Heart left ventricle (tissue), 16 donors: ENCODE measurements at regions not wholly inside any gene's neighbourhood (a gene's known extent, or its start where the extent isn't known, plus 50 kb on each side); places are given as distances from the start of the nearest gene placed in this dataset.

Experiments used
- ATAC-seq, 4 donors: fragments of 200-7000 bp; cut with Tn5 transposase; one replicate each; pipeline ENCODE4 v1.9.1; 2020 to 2022; ENCODE audit warnings: moderate library complexity in 4 of 4, mild to moderate bottlenecking in 3 of 4, moderate number of reproducible peaks in 1 of 4
- DNase-seq, 5 donors: peaks; one replicate each; pipeline ENCODE4 v3.0.0-alpha.2; 2020
- H3K27ac ChIP-seq, 12 donors: fragments of 200-600 bp; sonication (generic) in 4 of 12; one replicate each; pipeline versions ENCODE4 v1.5.0 to v1.8.0; 2016 to 2022; ENCODE audit warnings: mild to moderate bottlenecking in 2 of 12
- H3K27me3 ChIP-seq, 9 donors: fragments of 200-600 bp; sonication (generic) in 2 of 9; one replicate each; pipeline versions ENCODE4 v1.5.1 to v1.8.0; 2016 to 2022; ENCODE audit warnings: mild to moderate bottlenecking in 3 of 9
- H3K36me3 ChIP-seq, 9 donors: fragments of 200-600 bp; sonication (generic) in 2 of 9; one replicate each; pipeline versions ENCODE4 v1.5.0 to v1.8.0; 2018 to 2022; ENCODE audit warnings: mild to moderate bottlenecking in 2 of 9
- H3K4me1 ChIP-seq, 12 donors: fragments of 200-600 bp; sonication (generic) in 4 of 12; one replicate each; pipeline versions ENCODE4 v1.5.0 to v1.8.0; 2016 to 2022; ENCODE audit warnings: mild to moderate bottlenecking in 3 of 12
- H3K4me3 ChIP-seq, 12 donors: fragments of 200-600 bp; sonication (generic) in 4 of 12; one replicate each; pipeline versions ENCODE4 v1.5.0 to v1.8.0; 2017 to 2022; ENCODE audit warnings: mild to moderate bottlenecking in 9 of 12, moderate library complexity in 4 of 12
- H3K9me3 ChIP-seq, 12 donors: fragments of 200-600 bp; sonication (generic) in 4 of 12; one replicate each; pipeline versions ENCODE4 v1.5.0 to v1.8.0; 2016 to 2022; ENCODE audit warnings: mild to moderate bottlenecking in 1 of 12
- POLR2A ChIP-seq, 2 donors: fragments of 450-650 bp; IDR thresholded peaks; one replicate each; pipeline ENCODE4 v1.6.1; 2017; ENCODE audit warnings: antibody characterized with exemption in 2 of 2, mild to moderate bottlenecking in 2 of 2, moderate library complexity in 2 of 2
- whole genome bisulfite sequencing, 4 donors: extraction: QIAGEN DNeasy Blood & Tissue Kit in 2 of 4; methylation state at CpG; one replicate each; pipeline versions ENCODE4 v1.1.5 to v1.1.7; 2013 to 2018; 5-methylcytosine and 5-hydroxymethylcytosine counted together
- intact Hi-C, 10 donors: fragments of 100-400 bp; cut with DNase I; formaldehyde crosslinking; loops; one replicate each; pipeline versions ENCODE4 v1.11.1 to v1.14.2; 2022
- TF ChIP-seq, protein P1 (sequence below), 12 donors: fragments of 200-600 bp; sonication (generic) in 4 of 12; IDR thresholded peaks; one replicate each; pipeline versions ENCODE4 v1.5.0 to v1.8.0; 2018 to 2022; ENCODE audit warnings: antibody characterized with exemption in 12 of 12, mild to moderate bottlenecking in 5 of 12
- donor health status: ischemic (EF 13 %, LVEDD 7.1; RV severe dilation, severe dysfunction).
- donor health status: healthy with polysubstance abuse.
- donor health status: DM: no; HTN: yes; CAD: no.
- donor health status: DM: no; HTN: no; CAD: no.
- donor health status: ischemic (EF 25% LVEDD 6.9; RV normal size, moderate dysfunction).
- donor health status: ischemic (EF 25% LVEDD 5.7; RV mildly dilated, moderate dysfunction).
- donor health status: healthy.
- donor health status: DM: yes; HTN: yes; CAD: no.
- donor health status: ischemic (EF 35%, LVEDD 5.7; RV mildly dilated, moderate dysfunction).
- donor health status: nonischemic (EF 11% LVEDD 7.7; RV severe dilation, severe dysfunction).
- donor health status: DM: yes; HTN: yes; CAD: no.
- donor health status: PGD.
- donor health status: ischemic (EF 29% LVEDD 5.4; RV normal size, mild dysfunction).
- donor health status: nonischemic (EF 23%, LVEDD 6.1; RV moderate dilation, normal function).

DNA sequence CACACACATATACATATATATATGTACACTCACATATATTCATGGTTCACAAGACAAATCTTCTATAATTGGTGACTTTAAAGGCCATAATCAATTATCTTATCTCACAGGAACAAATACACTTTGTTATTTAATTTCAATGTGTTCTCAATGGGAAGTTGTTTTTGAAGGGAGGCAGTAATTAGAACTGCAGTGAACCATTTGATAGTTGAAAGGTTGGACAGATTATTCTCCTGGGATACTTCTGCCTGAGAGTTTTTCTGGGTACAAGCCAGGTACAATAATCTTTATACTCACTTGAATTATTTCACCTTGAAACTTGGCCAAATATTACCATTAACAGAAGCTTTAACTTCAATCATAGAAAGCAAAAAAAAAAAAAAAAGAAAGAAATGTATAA lies 546.6 kb upstream of the LRRTM4 start:
- intact Hi-C loops, result no loop called here
- no peaks in the 10 kb centered on the region for H3K4me1 ChIP-seq
- no peaks in the 10 kb centered on the region for H3K36me3 ChIP-seq
- no peaks in the 10 kb centered on the region for H3K9me3 ChIP-seq
- ATAC-seq (no peak), DNase-seq (no peak)
- H3K4me3 ChIP-seq, result no peak overlapping the region
- TF ChIP-seq POLR2A (IDR thresholded peaks at IDR 0.05), result no peak
- TF ChIP-seq, protein P1, sequence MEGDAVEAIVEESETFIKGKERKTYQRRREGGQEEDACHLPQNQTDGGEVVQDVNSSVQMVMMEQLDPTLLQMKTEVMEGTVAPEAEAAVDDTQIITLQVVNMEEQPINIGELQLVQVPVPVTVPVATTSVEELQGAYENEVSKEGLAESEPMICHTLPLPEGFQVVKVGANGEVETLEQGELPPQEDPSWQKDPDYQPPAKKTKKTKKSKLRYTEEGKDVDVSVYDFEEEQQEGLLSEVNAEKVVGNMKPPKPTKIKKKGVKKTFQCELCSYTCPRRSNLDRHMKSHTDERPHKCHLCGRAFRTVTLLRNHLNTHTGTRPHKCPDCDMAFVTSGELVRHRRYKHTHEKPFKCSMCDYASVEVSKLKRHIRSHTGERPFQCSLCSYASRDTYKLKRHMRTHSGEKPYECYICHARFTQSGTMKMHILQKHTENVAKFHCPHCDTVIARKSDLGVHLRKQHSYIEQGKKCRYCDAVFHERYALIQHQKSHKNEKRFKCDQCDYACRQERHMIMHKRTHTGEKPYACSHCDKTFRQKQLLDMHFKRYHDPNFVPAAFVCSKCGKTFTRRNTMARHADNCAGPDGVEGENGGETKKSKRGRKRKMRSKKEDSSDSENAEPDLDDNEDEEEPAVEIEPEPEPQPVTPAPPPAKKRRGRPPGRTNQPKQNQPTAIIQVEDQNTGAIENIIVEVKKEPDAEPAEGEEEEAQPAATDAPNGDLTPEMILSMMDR (IDR thresholded peaks at IDR 0.05), result no peak
- H3K27ac ChIP-seq, result no peak overlapping the region
- H3K27me3 ChIP-seq, result no peaks in the 10 kb centered on the region

DNA sequence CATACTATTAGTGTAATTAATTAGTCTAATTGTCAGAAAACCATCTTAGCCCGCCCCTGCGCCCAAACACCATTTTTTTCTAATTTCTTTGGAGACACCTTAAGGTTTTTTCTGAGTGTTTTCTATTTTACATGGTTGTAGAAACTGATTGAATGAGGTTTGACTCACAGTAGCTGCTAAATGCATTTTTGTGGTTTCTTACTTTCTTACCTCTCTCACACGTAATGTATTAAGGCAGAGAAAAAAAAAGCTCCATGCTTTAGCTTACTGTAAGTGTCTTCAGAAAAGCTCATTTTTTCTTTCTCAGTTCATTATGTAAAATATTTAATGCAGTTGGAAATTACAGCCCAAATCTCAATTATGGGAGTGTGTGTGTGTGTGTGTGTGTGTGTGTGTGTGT lies 548.5 kb upstream of the LRRTM4 start:
- no peaks in the 10 kb centered on the region for H3K9me3 ChIP-seq
- no peak for TF ChIP-seq POLR2A (IDR thresholded peaks at IDR 0.05)
- TF ChIP-seq, protein P1 (IDR thresholded peaks at IDR 0.05), result no peak
- no peaks in the 10 kb centered on the region for H3K4me1 ChIP-seq
- H3K27ac ChIP-seq, result no peak overlapping the region
- DNase-seq, result no peak
- H3K4me3 ChIP-seq, result no peak overlapping the region
- 74 to 86% (median 76%) methylated on average over 3 of the region's 3 CpGs for WGBS, 4 donors
- intact Hi-C loops, result no loop called here
- ATAC-seq, result no peak
- H3K27me3 ChIP-seq, result no peaks in the 10 kb centered on the region
- no peaks in the 10 kb centered on the region for H3K36me3 ChIP-seq

DNA sequence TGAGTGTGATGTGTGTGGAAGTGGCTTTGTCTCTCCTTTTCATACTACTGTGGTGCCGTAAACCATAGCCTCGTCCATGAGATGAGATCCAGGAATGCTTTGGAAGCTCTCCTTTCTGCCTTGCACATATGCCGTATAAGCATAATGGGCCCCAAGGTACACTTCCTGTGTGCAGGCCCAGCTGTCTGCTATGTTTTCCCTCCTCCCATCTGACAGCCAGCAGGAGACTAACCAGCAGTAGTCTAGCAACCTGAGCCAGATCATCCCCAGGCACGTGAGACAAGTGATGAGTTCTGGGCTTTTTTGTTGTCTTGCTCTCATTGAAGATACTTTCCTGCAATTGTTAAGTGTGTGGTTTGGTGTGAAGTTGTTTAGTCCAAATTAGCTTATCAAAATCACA lies 555.5 kb upstream of the LRRTM4 start:
- no peaks in the 10 kb centered on the region for H3K9me3 ChIP-seq
- no peak overlapping the region for H3K4me3 ChIP-seq
- WGBS, 4 donors, result 39 to 56% (median 49%) methylated on average over 4 of the region's 4 CpGs
- DNase-seq (no peak), ATAC-seq (no peak)
- no peaks in the 10 kb centered on the region for H3K27me3 ChIP-seq
- H3K36me3 ChIP-seq, result no peaks in the 10 kb centered on the region
- H3K4me1 ChIP-seq, result no peaks in the 10 kb centered on the region
- TF ChIP-seq POLR2A (IDR thresholded peaks at IDR 0.05), result no peak
- TF ChIP-seq, protein P1 (IDR thresholded peaks at IDR 0.05), result no peak
- intact Hi-C loops, result no loop called here
- H3K27ac ChIP-seq, result no peak overlapping the region

DNA sequence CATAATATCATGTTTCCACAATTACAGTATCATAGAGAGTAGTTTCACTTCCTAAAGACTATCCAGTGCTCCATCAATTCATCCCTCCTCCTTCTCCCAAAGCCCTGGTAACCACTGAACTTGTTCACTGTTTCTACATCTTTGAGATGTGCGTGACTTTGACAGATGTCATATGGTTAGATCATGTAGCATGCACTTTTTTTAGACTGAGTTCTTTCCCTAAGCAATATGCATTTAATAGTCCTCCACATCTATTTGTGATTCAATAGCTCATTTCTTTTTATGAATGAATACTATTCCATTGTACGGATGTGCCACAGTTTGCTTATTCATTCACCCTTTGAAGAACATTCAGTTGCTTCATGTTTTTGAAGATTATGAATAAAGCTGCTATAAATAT lies 560.4 kb upstream of the LRRTM4 start:
- intact Hi-C loops, result no loop called here
- no peak for DNase-seq
- WGBS, 4 donors, result 77 to 88% (median 84%) methylated on average over 2 of the region's 2 CpGs
- Histone ChIP-seq H3K9me3 (peaks cover 0 to 6% (median 0%) of the 10 kb centered on the region in 12 donors), H3K27ac (no peak overlapping the region), H3K27me3 (no peaks in the 10 kb centered on the region), H3K36me3 (no peaks in the 10 kb centered on the region), H3K4me3 (no peak overlapping the region), H3K4me1 (no peaks in the 10 kb centered on the region)
- no peak for ATAC-seq
- TF ChIP-seq POLR2A (IDR thresholded peaks at IDR 0.05), result no peak

DNA sequence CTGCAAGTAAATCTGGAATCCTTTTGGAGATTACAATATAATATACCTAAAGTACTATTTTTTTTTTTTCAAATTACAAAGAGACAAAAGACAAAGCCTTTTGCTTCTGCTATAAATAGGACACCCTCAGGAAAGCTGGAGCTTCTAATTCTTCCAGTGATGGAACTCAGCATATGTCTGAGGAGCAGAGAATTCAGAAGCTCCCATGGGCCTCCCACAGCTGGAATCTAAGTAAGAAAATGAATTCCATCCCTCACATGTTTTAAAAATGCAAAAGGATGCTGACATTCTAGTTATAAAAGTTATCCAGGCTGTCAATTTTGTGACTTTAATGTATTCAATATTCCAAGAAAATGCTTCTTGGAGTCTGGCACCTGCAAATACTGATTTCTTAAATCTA lies 571.3 kb upstream of the LRRTM4 start:
- no peak for ATAC-seq
- H3K9me3 ChIP-seq, result no peaks in the 10 kb centered on the region
- no peak for DNase-seq
- H3K36me3 ChIP-seq, result no peaks in the 10 kb centered on the region
- no peak overlapping the region for H3K4me3 ChIP-seq
- no peak for TF ChIP-seq POLR2A (IDR thresholded peaks at IDR 0.05)
- TF ChIP-seq, protein P1 (IDR thresholded peaks at IDR 0.05), result no peak
- intact Hi-C loops, result no loop called here
- H3K27me3 ChIP-seq, result no peaks in the 10 kb centered on the region
- H3K27ac ChIP-seq, result no peak overlapping the region
- no peaks in the 10 kb centered on the region for H3K4me1 ChIP-seq
